NB4 (cell line): ENCODE measurements at regions not wholly inside any gene's neighbourhood (a gene's known extent, or its start where the extent isn't known, plus 50 kb on each side); places are given as distances from the start of the nearest gene placed in this dataset.

ENCODE experiments used
- CTCF ChIP-seq: IDR thresholded peaks from one replicate; pipeline ENCODE4 v1.5.1; 2012; ENCODE audit warnings: low read depth, low read length
- MAX ChIP-seq: IDR thresholded peaks from 2 replicates; pipeline ENCODE4 v1.6.1; 2011; ENCODE audit warnings: low read depth, low read length
- MYC ChIP-seq: IDR thresholded peaks from 2 replicates; pipeline ENCODE4 v1.6.1; 2011; ENCODE audit warnings: low read depth, low read length
- POLR2A ChIP-seq: IDR thresholded peaks from 2 replicates; pipeline ENCODE4 v1.6.1; 2011; ENCODE audit warnings: mild to moderate bottlenecking; ENCODE audit not compliant: insufficient read length; ENCODE audit errors: extremely low read depth

- TF ChIP-seq MAX (no peak), CTCF (no peak), POLR2A (no peak), MYC (no peak)
These were observed 192.6 kb upstream of the VGLL2 start for GRCh38 chr6:117072781-117073180.
